Erythroblast (primary cell): ENCODE measurements at regions not wholly inside any gene's neighbourhood (a gene's known extent, or its start where the extent isn't known, plus 50 kb on each side); places are given as distances from the start of the nearest gene placed in this dataset.

Experiments used
- GATA1 ChIP-seq: IDR thresholded peaks from 2 replicates; pipeline ENCODE4 v1.6.1; 2011; ENCODE audit warnings: low read depth, mild to moderate bottlenecking, control low read depth, low read length, moderate library complexity
- POLR2A ChIP-seq: IDR thresholded peaks from 2 replicates; pipeline ENCODE4 v1.6.1; 2011; ENCODE audit warnings: mild to moderate bottlenecking, low read length

DNA sequence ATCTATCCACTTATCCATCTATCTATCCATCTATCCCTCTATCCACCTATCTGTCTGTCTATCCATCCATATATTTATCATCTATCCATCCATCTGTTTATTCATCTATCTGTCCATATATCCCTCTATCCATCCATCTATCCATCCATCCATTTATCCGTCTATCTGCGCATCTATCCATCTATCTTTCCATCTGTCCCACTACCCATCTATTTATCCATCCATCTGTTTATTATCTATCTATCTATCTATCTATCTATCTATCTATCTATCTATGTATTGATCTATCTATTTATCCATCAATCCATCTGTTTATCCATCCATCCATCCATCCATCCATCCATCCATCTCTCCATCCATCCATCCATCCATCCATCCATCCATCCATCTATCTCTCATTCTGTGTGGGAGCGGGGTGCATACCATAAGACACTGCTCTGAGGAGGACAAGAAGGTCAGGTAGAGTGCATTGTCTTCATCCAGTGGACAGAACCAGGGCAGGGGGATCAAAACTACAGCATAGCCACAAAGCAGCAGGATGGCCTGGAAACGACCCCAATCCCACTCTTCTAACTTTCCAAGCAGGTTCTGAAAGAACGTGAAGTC is 53.2 kb upstream of the ENPP6 start:
- TF ChIP-seq POLR2A (no peak), GATA1 (no peak)
